Loucy (cell line): ENCODE measurements at regions not wholly inside any gene's neighbourhood (a gene's known extent, or its start where the extent isn't known, plus 50 kb on each side); places are given as distances from the start of the nearest gene placed in this dataset.

Experiments
- EZH2phosphoT487 ChIP-seq: fragments of 200-600 bp; IDR thresholded peaks from 2 replicates; pipeline ENCODE4 v1.6.1; 2018; ENCODE audit warnings: antibody characterized with exemption, mild to moderate bottlenecking, moderate library complexity, borderline replicate concordance
- TF ChIP-seq, protein P1 (sequence below): fragments of 200-600 bp; sonication (generic); conservative IDR thresholded peaks from 2 replicates; pipeline ENCODE4 v1.5.1; 2014; ENCODE audit warnings: mild to moderate bottlenecking, antibody characterized with exemption, low read length

DNA sequence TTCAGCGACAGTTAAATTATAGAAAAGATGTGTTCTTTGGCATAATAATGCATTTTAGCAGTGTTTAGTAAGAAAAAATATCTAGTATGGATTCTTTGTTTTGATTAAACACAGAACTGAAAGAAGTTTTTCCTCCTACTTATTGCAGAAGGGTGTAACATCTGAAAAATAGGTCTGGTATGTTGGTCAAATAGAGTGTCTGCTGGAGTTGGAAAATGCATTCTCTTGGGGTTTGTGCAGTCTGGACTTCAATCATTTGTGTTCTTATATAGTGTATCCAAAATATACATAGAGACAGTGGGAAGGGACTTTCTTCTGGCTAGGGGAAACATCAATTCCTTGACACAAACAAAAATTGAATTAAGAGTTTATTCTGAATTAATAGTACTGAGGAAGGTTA, 132.4 kb upstream of the MAN1A1 start:
- TF ChIP-seq, protein P1, sequence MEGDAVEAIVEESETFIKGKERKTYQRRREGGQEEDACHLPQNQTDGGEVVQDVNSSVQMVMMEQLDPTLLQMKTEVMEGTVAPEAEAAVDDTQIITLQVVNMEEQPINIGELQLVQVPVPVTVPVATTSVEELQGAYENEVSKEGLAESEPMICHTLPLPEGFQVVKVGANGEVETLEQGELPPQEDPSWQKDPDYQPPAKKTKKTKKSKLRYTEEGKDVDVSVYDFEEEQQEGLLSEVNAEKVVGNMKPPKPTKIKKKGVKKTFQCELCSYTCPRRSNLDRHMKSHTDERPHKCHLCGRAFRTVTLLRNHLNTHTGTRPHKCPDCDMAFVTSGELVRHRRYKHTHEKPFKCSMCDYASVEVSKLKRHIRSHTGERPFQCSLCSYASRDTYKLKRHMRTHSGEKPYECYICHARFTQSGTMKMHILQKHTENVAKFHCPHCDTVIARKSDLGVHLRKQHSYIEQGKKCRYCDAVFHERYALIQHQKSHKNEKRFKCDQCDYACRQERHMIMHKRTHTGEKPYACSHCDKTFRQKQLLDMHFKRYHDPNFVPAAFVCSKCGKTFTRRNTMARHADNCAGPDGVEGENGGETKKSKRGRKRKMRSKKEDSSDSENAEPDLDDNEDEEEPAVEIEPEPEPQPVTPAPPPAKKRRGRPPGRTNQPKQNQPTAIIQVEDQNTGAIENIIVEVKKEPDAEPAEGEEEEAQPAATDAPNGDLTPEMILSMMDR = no peak
- TF ChIP-seq EZH2phosphoT487 = no peak
